H9 (cell line): ENCODE measurements at regions not wholly inside any gene's neighbourhood (a gene's known extent, or its start where the extent isn't known, plus 50 kb on each side); places are given as distances from the start of the nearest gene placed in this dataset.

Experiments
- DNase-seq: peaks from one replicate; pipeline ENCODE4 v3.0.0-alpha.2; 2017
- H2AFZ ChIP-seq: one replicate; pipeline ENCODE4 v1.6.1; 2013; ENCODE audit warnings: mild to moderate bottlenecking, low read length, control low read depth, moderate library complexity
- H2AK5ac ChIP-seq: 2 replicates; pipeline ENCODE4 v1.6.1; 2013; ENCODE audit warnings: low read length, control low read depth, mixed read lengths; ENCODE audit not compliant: insufficient read length
- H2BK120ac ChIP-seq: one replicate; pipeline ENCODE4 v1.6.1; 2013; ENCODE audit warnings: low read depth, mild to moderate bottlenecking, low read length, control low read depth, inconsistent platforms; ENCODE audit not compliant: poor library complexity, severe bottlenecking
- H2BK12ac ChIP-seq: 2 replicates; pipeline ENCODE4 v1.6.1; 2013; ENCODE audit warnings: low read length, control low read depth, mixed read lengths, low read depth; ENCODE audit not compliant: insufficient read length
- H2BK15ac ChIP-seq: 2 replicates; pipeline ENCODE4 v1.6.1; 2013; ENCODE audit warnings: low read depth, low read length, control low read depth
- H2BK20ac ChIP-seq: one replicate; pipeline ENCODE4 v1.6.1; 2013; ENCODE audit warnings: low read depth, mild to moderate bottlenecking, low read length, control low read depth, inconsistent platforms; ENCODE audit not compliant: poor library complexity, severe bottlenecking
- H2BK5ac ChIP-seq: 2 replicates; pipeline ENCODE4 v1.6.1; 2013; ENCODE audit warnings: low read length, control low read depth, mixed read lengths; ENCODE audit not compliant: insufficient read length
- H3K14ac ChIP-seq: 2 replicates; pipeline ENCODE4 v1.6.1; 2013; ENCODE audit warnings: low read length, control low read depth; ENCODE audit not compliant: insufficient read depth
- H3K18ac ChIP-seq: 2 replicates; pipeline ENCODE4 v1.6.1; 2013; ENCODE audit warnings: low read depth, mild to moderate bottlenecking, mixed read lengths, low read length, control low read depth; ENCODE audit not compliant: insufficient read length
- H3K23ac ChIP-seq: 2 replicates; pipeline ENCODE4 v1.6.1; 2013; ENCODE audit warnings: low read length, control low read depth, mixed read lengths, low read depth; ENCODE audit not compliant: insufficient read length
- H3K23me2 ChIP-seq: 2 replicates; pipeline ENCODE4 v1.6.1; 2013; ENCODE audit warnings: low read depth, mild to moderate bottlenecking, mixed read lengths, low read length, control low read depth; ENCODE audit not compliant: insufficient read length, poor library complexity, severe bottlenecking
- H3K27ac ChIP-seq: 2 replicates; pipeline ENCODE4 v1.5.1; 2013; ENCODE audit warnings: low read length, control low read depth, mixed read lengths, low read depth; ENCODE audit not compliant: insufficient read length
- H3K27me3 ChIP-seq: 2 replicates; pipeline ENCODE4 v1.6.1; 2013; ENCODE audit warnings: low read length, control low read depth, inconsistent platforms; ENCODE audit not compliant: insufficient read depth
- H3K4ac ChIP-seq: 2 replicates; pipeline ENCODE4 v1.6.1; 2013; ENCODE audit warnings: low read depth, mild to moderate bottlenecking, control low read depth, inconsistent platforms, low read length, moderate library complexity
- H3K4me1 ChIP-seq: 2 replicates; pipeline ENCODE4 v1.6.1; 2013; ENCODE audit warnings: low read length, control low read depth, inconsistent platforms; ENCODE audit not compliant: insufficient read depth
- H3K4me2 ChIP-seq: 2 replicates; pipeline ENCODE4 v1.6.1; 2013; ENCODE audit warnings: low read length, control low read depth, mixed read lengths; ENCODE audit not compliant: insufficient read length, insufficient read depth
- H3K56ac ChIP-seq: 2 replicates; pipeline ENCODE4 v1.6.1; 2013; ENCODE audit warnings: low read depth, mild to moderate bottlenecking, mixed read lengths, low read length, control low read depth; ENCODE audit not compliant: insufficient read length
- H3K79me1 ChIP-seq: 2 replicates; pipeline ENCODE4 v1.6.1; 2013; ENCODE audit warnings: low read depth, mild to moderate bottlenecking, moderate library complexity, low read length, control low read depth, inconsistent platforms; ENCODE audit not compliant: insufficient read depth, poor library complexity, severe bottlenecking
- H3K79me2 ChIP-seq: 2 replicates; pipeline ENCODE4 v1.6.1; 2013; ENCODE audit warnings: low read length, control low read depth, inconsistent platforms; ENCODE audit not compliant: insufficient read depth
- H3K9ac ChIP-seq: 2 replicates; pipeline ENCODE4 v1.6.1; 2013; ENCODE audit warnings: low read length, control low read depth, mixed read lengths; ENCODE audit not compliant: insufficient read length; ENCODE audit errors: extremely low read depth
- H3K9me3 ChIP-seq: one replicate; pipeline ENCODE4 v1.6.1; 2013; ENCODE audit warnings: low read depth, low read length, inconsistent platforms; ENCODE audit not compliant: control insufficient read depth
- H3T11ph ChIP-seq: one replicate; pipeline ENCODE4 v1.6.1; 2013; ENCODE audit warnings: mild to moderate bottlenecking, low read length, control low read depth, inconsistent platforms
- H4K20me1 ChIP-seq: one replicate; pipeline ENCODE4 v1.6.1; 2013; ENCODE audit not compliant: control insufficient read depth, insufficient read length, insufficient read depth
- H4K5ac ChIP-seq: 2 replicates; pipeline ENCODE4 v1.6.1; 2013; ENCODE audit warnings: low read depth, mild to moderate bottlenecking, mixed read lengths, low read length, control low read depth; ENCODE audit not compliant: insufficient read length
- H4K8ac ChIP-seq: replicated peaks from 2 replicates; pipeline ENCODE4 v1.6.1; 2013; ENCODE audit warnings: low read length, control low read depth, mixed read lengths, low read depth; ENCODE audit not compliant: insufficient read length
- H4K91ac ChIP-seq: 2 replicates; pipeline ENCODE4 v1.6.1; 2013; ENCODE audit warnings: low read depth, mild to moderate bottlenecking, moderate library complexity, mixed read lengths, low read length, control low read depth; ENCODE audit not compliant: insufficient read length
- H3K27ac Mint-ChIP-seq, 3 experiments: 2 replicates in 2 of 3; 3 replicates in 1 of 3; pipeline ENCODE4 v1.8.0; 2020 to 2021; ENCODE audit warnings: mixed read lengths in 3 of 3, mild to moderate bottlenecking in 1 of 3, moderate library complexity in 1 of 3
- H3K27me3 Mint-ChIP-seq: 2 replicates; pipeline ENCODE4 v1.8.0; 2021; ENCODE audit warnings: low read depth, mild to moderate bottlenecking, moderate library complexity, mixed read lengths
- H3K36me3 Mint-ChIP-seq, 3 experiments: 2 replicates in 2 of 3; 3 replicates in 1 of 3; pipeline ENCODE4 v1.8.0; 2020 to 2021; ENCODE audit warnings: low read depth in 3 of 3, mixed read lengths in 3 of 3; ENCODE audit not compliant: insufficient read depth in 1 of 3
- H3K4me1 Mint-ChIP-seq, 2 experiments: 2 replicates each; pipeline ENCODE4 v1.8.0; 2020; ENCODE audit warnings: mixed read lengths in 2 of 2
- H3K4me3 Mint-ChIP-seq, 2 experiments: 2 replicates in 1 of 2; 3 replicates in 1 of 2; pipeline ENCODE4 v1.8.0; 2020 to 2021; ENCODE audit warnings: mild to moderate bottlenecking in 2 of 2, mixed read lengths in 2 of 2, moderate library complexity in 1 of 2
- H3K9me3 Mint-ChIP-seq, 2 experiments: 2 replicates in 1 of 2; 3 replicates in 1 of 2; pipeline ENCODE4 v1.8.0; 2020; ENCODE audit warnings: mild to moderate bottlenecking in 2 of 2, mixed read lengths in 2 of 2, moderate library complexity in 1 of 2
- CTCF ChIP-seq: fragments of 200-600 bp; sonication (generic); conservative IDR thresholded peaks from 3 replicates; pipeline ENCODE4 v1.8.0; 2021; ENCODE audit warnings: antibody characterized with exemption, mild to moderate bottlenecking
- WGBS: extraction: QIAGEN DNeasy Blood & Tissue Kit; methylation state at CpG from one replicate; pipeline ENCODE4 v1.1.7; 2013; ENCODE audit warnings: missing lambda C conversion rate, low lambda C conversion rate, mixed read lengths; ENCODE audit not compliant: insufficient read length; ENCODE audit errors: extremely low coverage; 5-methylcytosine and 5-hydroxymethylcytosine counted together

- Histone ChIP-seq H2BK20ac (no peak overlapping the region), H3K23me2 (no peaks in the 10 kb centered on the region), H4K8ac (no peak overlapping the region), H2BK12ac (no peak overlapping the region), H3K4ac (no peak overlapping the region), H3K4me2 (no peak overlapping the region), H2BK5ac (no peak overlapping the region), H3K14ac (no peak overlapping the region), H4K91ac (no peak overlapping the region), H4K20me1 (no peaks in the 10 kb centered on the region), H2AFZ (no peak overlapping the region), H3K23ac (no peak overlapping the region), H3K56ac (no peak overlapping the region), H3K18ac (no peak overlapping the region), H3K9ac (no peak overlapping the region), H3K79me2 (no peaks in the 10 kb centered on the region), H4K5ac (no peak overlapping the region), H2BK120ac (no peak overlapping the region), H3T11ph (no peak overlapping the region), H3K27me3 (no peaks in the 10 kb centered on the region), H3K27ac (no peak overlapping the region), H2AK5ac (no peak overlapping the region), H3K9me3 (no peaks in the 10 kb centered on the region), H3K4me1 (no peaks in the 10 kb centered on the region), H3K79me1 (no peaks in the 10 kb centered on the region), H2BK15ac (no peak overlapping the region)
- H3K9me3 Mint-ChIP-seq = no peaks in the 10 kb centered on the region
- no peaks in the 10 kb centered on the region for H3K27me3 Mint-ChIP-seq
- no peak for TF ChIP-seq CTCF
- no peak overlapping the region for H3K27ac Mint-ChIP-seq
- peaks cover 7% of the 10 kb centered on the region in 2 experiments for H3K4me1 Mint-ChIP-seq
- H3K36me3 Mint-ChIP-seq = no peaks in the 10 kb centered on the region
- no CpG with 5 or more reads among the region's 6 CpGs for WGBS
- DNase-seq = no peak
- no peak overlapping the region for H3K4me3 Mint-ChIP-seq
These were observed 135.2 kb upstream of the CLINT1 start for GRCh38 chr5:157993986-157994691.
